ENCODE measurements at regions not wholly inside any gene's neighbourhood (a gene's known extent, or its start where the extent isn't known, plus 50 kb on each side); places are given as distances from the start of the nearest gene placed in this dataset.

- TF ChIP-seq ZNF384 (IDR thresholded peaks at IDR 0.05) (no peak), L3MBTL2 (conservative IDR thresholded peaks at IDR 0.05) (no peak), FOXK2 (IDR thresholded peaks at IDR 0.05) (no peak), SUZ12 (IDR thresholded peaks at IDR 0.05) (no peak), FOXA1 (IDR thresholded peaks at IDR 0.05) (no peak), LEF1 (IDR thresholded peaks at IDR 0.05; ENCODE audit: borderline replicate concordance) (no peak), SP1 (IDR thresholded peaks at IDR 0.05) (no peak), ELF4 (IDR thresholded peaks at IDR 0.05) (no peak), TARDBP (IDR thresholded peaks at IDR 0.05) (no peak), HDGF (IDR thresholded peaks at IDR 0.05; ENCODE audit: borderline replicate concordance) (no peak), FOXM1 (IDR thresholded peaks at IDR 0.05; ENCODE audit: borderline replicate concordance) (no peak), CTBP1 (IDR thresholded peaks at IDR 0.05; ENCODE audit: borderline replicate concordance) (no peak)
- TF ChIP-seq, protein P1, sequence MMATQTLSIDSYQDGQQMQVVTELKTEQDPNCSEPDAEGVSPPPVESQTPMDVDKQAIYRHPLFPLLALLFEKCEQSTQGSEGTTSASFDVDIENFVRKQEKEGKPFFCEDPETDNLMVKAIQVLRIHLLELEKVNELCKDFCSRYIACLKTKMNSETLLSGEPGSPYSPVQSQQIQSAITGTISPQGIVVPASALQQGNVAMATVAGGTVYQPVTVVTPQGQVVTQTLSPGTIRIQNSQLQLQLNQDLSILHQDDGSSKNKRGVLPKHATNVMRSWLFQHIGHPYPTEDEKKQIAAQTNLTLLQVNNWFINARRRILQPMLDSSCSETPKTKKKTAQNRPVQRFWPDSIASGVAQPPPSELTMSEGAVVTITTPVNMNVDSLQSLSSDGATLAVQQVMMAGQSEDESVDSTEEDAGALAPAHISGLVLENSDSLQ (IDR thresholded peaks at IDR 0.05), result no peak
These were observed 177.9 kb downstream of the CYRIA start for GRCh38 chr2:16487686-16488085.
